ENCODE measurements at regions not wholly inside any gene's neighbourhood (a gene's known extent, or its start where the extent isn't known, plus 50 kb on each side); places are given as distances from the start of the nearest gene placed in this dataset.

GRCh38 chr1:80251591-80251990 is 1245.1 kb upstream of the ADGRL4 start:
- CTCF ChIA-PET: interaction anchor here (0.6 kb wide), 1 partner anchor 571 kb away, joined by 3 read pairs; no protein-coding TSS in a partner anchor
- H3K27me3 Mint-ChIP-seq (ENCODE audit: unreplicated experiment): no peaks in the 10 kb centered on the region
- H3K4me3 Mint-ChIP-seq (ENCODE audit: low read depth, unreplicated experiment): no peak overlapping the region
- no peak overlapping the region for H3K27ac Mint-ChIP-seq (ENCODE audit: unreplicated experiment)
- peaks cover 2% of the 10 kb centered on the region for H3K9me3 Mint-ChIP-seq (ENCODE audit: low read depth, unreplicated experiment)
- no peak for DNase-seq
- no peaks in the 10 kb centered on the region for H3K36me3 Mint-ChIP-seq (ENCODE audit: insufficient read depth, unreplicated experiment)
- TF ChIP-seq, protein P1, sequence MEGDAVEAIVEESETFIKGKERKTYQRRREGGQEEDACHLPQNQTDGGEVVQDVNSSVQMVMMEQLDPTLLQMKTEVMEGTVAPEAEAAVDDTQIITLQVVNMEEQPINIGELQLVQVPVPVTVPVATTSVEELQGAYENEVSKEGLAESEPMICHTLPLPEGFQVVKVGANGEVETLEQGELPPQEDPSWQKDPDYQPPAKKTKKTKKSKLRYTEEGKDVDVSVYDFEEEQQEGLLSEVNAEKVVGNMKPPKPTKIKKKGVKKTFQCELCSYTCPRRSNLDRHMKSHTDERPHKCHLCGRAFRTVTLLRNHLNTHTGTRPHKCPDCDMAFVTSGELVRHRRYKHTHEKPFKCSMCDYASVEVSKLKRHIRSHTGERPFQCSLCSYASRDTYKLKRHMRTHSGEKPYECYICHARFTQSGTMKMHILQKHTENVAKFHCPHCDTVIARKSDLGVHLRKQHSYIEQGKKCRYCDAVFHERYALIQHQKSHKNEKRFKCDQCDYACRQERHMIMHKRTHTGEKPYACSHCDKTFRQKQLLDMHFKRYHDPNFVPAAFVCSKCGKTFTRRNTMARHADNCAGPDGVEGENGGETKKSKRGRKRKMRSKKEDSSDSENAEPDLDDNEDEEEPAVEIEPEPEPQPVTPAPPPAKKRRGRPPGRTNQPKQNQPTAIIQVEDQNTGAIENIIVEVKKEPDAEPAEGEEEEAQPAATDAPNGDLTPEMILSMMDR (IDR thresholded peaks at IDR 0.05; ENCODE audit: unreplicated experiment): no peak
- BruUV-seq (replicated peaks): no TSS peak
- intact Hi-C loops (cut with micrococcal nuclease; ENCODE audit: unreplicated experiment): no loop called here
- no peaks in the 10 kb centered on the region for H3K4me1 Mint-ChIP-seq (ENCODE audit: low read depth, unreplicated experiment)

GRCh38 chr1:80251171-80251570 is 1244.6 kb upstream of the ADGRL4 start:
- no peak for DNase-seq
- H3K4me1 Mint-ChIP-seq (ENCODE audit: low read depth, unreplicated experiment): no peaks in the 10 kb centered on the region
- no peak overlapping the region for H3K4me3 Mint-ChIP-seq (ENCODE audit: low read depth, unreplicated experiment)
- intact Hi-C loops (cut with micrococcal nuclease; ENCODE audit: unreplicated experiment): no loop called here
- BruUV-seq (replicated peaks): no TSS peak
- TF ChIP-seq, protein P1 (IDR thresholded peaks at IDR 0.05; ENCODE audit: unreplicated experiment): no peak
- H3K36me3 Mint-ChIP-seq (ENCODE audit: insufficient read depth, unreplicated experiment): no peaks in the 10 kb centered on the region
- H3K27ac Mint-ChIP-seq (ENCODE audit: unreplicated experiment): no peak overlapping the region
- no peaks in the 10 kb centered on the region for H3K27me3 Mint-ChIP-seq (ENCODE audit: unreplicated experiment)
- CTCF ChIA-PET: interaction anchor here (0.6 kb wide), 1 partner anchor 571 kb away, joined by 3 read pairs; no protein-coding TSS in a partner anchor
- H3K9me3 Mint-ChIP-seq (ENCODE audit: low read depth, unreplicated experiment): peaks cover 2% of the 10 kb centered on the region

DNA sequence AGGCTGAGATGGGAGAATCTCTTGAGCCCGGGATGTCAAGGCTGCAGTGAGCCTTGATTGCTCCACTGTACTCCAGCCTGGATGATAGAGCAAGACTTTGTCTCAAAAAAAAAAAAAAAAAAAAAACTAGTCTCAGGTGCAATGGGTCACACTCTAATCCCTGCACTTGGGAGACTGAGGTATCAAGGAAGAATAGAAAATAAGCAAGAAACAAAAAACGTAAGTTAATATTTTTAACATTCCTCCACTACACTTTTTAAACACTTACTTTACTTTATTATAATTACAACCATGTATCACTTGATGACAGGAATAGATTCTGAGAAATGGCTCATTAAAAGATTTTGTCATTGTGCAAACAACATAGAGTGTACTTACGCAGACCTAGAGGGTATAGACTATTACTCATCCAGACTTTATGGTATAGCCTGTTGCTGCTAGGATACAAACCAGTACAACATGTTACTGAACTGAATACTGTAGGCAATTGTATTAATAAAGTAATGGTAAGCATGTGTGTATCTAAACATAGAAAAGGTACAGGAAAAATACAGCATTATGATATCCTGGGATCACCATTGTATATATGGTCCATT is 1244.1 kb upstream of the ADGRL4 start:
- Mint-ChIP-seq H3K4me1 (ENCODE audit: low read depth, unreplicated experiment) (no peaks in the 10 kb centered on the region), H3K4me3 (ENCODE audit: low read depth, unreplicated experiment) (no peak overlapping the region), H3K27ac (ENCODE audit: unreplicated experiment) (no peak overlapping the region), H3K36me3 (ENCODE audit: insufficient read depth, unreplicated experiment) (no peaks in the 10 kb centered on the region), H3K27me3 (ENCODE audit: unreplicated experiment) (no peaks in the 10 kb centered on the region), H3K9me3 (ENCODE audit: low read depth, unreplicated experiment) (peaks cover 2% of the 10 kb centered on the region)
- intact Hi-C loops (cut with micrococcal nuclease; ENCODE audit: unreplicated experiment): no loop called here
- CTCF ChIA-PET: interaction anchor here (0.7 kb wide), 1 partner anchor 298 kb away, joined by 3 read pairs; no protein-coding TSS in a partner anchor
- DNase-seq: no peak
- TF ChIP-seq, protein P1 (IDR thresholded peaks at IDR 0.05; ENCODE audit: unreplicated experiment): no peak
- no TSS peak for BruUV-seq (replicated peaks)

DNA sequence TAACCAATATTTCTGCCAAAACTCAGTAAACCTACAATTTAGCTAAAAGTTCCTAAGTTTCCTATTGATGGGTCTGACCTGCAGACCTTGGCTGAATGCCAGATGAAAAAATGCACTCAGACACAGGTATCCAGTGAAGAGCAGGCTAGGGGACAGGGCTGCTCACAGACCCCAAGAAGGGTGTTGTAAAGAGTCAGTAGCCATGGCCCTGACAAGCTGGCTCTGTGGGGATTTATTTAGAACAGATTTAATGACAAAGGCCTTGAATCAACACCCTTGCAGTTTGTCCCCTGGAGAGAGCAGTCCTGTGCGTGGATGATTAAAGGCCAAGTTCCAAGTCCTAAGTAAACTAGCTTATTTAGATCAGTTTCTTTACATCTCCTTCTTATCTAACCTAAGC is 1243.2 kb upstream of the ADGRL4 start:
- CTCF ChIA-PET: interaction anchor here (0.7 kb wide), 1 partner anchor 228 kb away, joined by 4 read pairs; no protein-coding TSS in a partner anchor
- intact Hi-C loops (cut with micrococcal nuclease; ENCODE audit: unreplicated experiment): no loop called here
- Mint-ChIP-seq H3K4me1 (ENCODE audit: low read depth, unreplicated experiment) (no peaks in the 10 kb centered on the region), H3K27ac (ENCODE audit: unreplicated experiment) (no peak overlapping the region), H3K4me3 (ENCODE audit: low read depth, unreplicated experiment) (no peak overlapping the region), H3K9me3 (ENCODE audit: low read depth, unreplicated experiment) (peaks cover 2% of the 10 kb centered on the region), H3K36me3 (ENCODE audit: insufficient read depth, unreplicated experiment) (no peaks in the 10 kb centered on the region), H3K27me3 (ENCODE audit: unreplicated experiment) (no peaks in the 10 kb centered on the region)
- BruUV-seq (replicated peaks): no TSS peak
- TF ChIP-seq, protein P1 (IDR thresholded peaks at IDR 0.05; ENCODE audit: unreplicated experiment): no peak
- no peak for DNase-seq
